Immature natural killer cell (primary cell): ENCODE measurements at regions not wholly inside any gene's neighbourhood (a gene's known extent, or its start where the extent isn't known, plus 50 kb on each side); places are given as distances from the start of the nearest gene placed in this dataset.

ENCODE experiments used
- DNase-seq, 3 donors: peaks; one replicate each; pipeline ENCODE4 v3.0.0; 2022; ENCODE audit warnings: mixed read lengths in 1 of 3
- H3K27ac Mint-ChIP-seq, 6 donors: one replicate each; pipeline ENCODE4 v1.8.0; 2020; ENCODE audit warnings: mixed read lengths in 6 of 6, mild to moderate bottlenecking in 5 of 6, inconsistent platforms in 4 of 6, moderate library complexity in 3 of 6
- H3K27me3 Mint-ChIP-seq, 3 donors: one replicate each; pipeline ENCODE4 v1.8.0; 2020 to 2021; ENCODE audit warnings: low read depth in 3 of 3, mild to moderate bottlenecking in 3 of 3, mixed read lengths in 3 of 3, moderate library complexity in 3 of 3, inconsistent platforms in 1 of 3
- H3K36me3 Mint-ChIP-seq, 3 donors: one replicate each; pipeline ENCODE4 v1.8.0; 2020; ENCODE audit warnings: mixed read lengths in 3 of 3, inconsistent platforms in 2 of 3, mild to moderate bottlenecking in 2 of 3
- H3K4me1 Mint-ChIP-seq, 2 donors: one replicate each; pipeline ENCODE4 v1.8.0; 2020; ENCODE audit warnings: inconsistent platforms in 2 of 2, mild to moderate bottlenecking in 2 of 2, mixed read lengths in 2 of 2, moderate library complexity in 1 of 2
- H3K4me3 Mint-ChIP-seq, 5 donors: one replicate each; pipeline ENCODE4 v1.8.0; 2020; ENCODE audit warnings: mild to moderate bottlenecking in 5 of 5, mixed read lengths in 5 of 5, inconsistent platforms in 3 of 5, moderate library complexity in 3 of 5
- H3K9me3 Mint-ChIP-seq, 6 donors: one replicate each; pipeline ENCODE4 v1.8.0; 2020; ENCODE audit warnings: mild to moderate bottlenecking in 6 of 6, mixed read lengths in 6 of 6, inconsistent platforms in 4 of 6, moderate library complexity in 3 of 6

DNA sequence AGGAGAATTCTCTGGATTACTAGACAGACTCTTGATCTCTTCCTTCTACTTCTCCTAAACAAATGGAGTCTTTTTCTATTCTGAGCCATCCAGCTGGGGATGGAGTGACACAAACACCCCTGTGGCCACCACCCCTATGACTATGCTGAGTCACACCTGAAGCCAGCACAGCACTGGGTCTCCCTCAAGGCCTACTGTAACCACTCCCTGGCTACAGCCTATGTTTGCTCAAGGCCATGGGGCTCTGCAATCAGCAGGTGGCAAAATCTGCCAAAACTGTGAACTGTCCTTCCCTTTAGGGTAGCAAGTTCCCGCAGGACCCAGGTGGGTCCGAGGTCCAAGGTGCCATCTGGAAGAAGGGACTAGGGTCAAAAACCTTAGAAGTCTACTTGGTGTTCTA, 132.3 kb downstream of the TINAG start:
- no peak overlapping the region for H3K27ac Mint-ChIP-seq
- peaks cover 0 to 1% (median 0%) of the 10 kb centered on the region in 3 donors for H3K27me3 Mint-ChIP-seq
- H3K36me3 Mint-ChIP-seq: no peaks in the 10 kb centered on the region
- H3K9me3 Mint-ChIP-seq: peaks cover 7 to 18% (median 14%) of the 10 kb centered on the region in 6 donors
- H3K4me1 Mint-ChIP-seq: no peaks in the 10 kb centered on the region
- H3K4me3 Mint-ChIP-seq: no peak overlapping the region
- no peak for DNase-seq

- peaks cover 10 to 18% (median 14%) of the 10 kb centered on the region in 6 donors for H3K9me3 Mint-ChIP-seq
- no peak for DNase-seq
- peaks cover 0 to 2% (median 1%) of the 10 kb centered on the region in 3 donors for H3K27me3 Mint-ChIP-seq
- no peaks in the 10 kb centered on the region for H3K36me3 Mint-ChIP-seq
- no peak overlapping the region for H3K27ac Mint-ChIP-seq
- H3K4me3 Mint-ChIP-seq: no peak overlapping the region
- no peaks in the 10 kb centered on the region for H3K4me1 Mint-ChIP-seq
These were observed 132.8 kb downstream of the TINAG start for GRCh38 chr6:54441020-54441419.

GRCh38 chr6:54441687-54442248, 133.5 kb downstream of the TINAG start:
- peaks cover 11 to 21% (median 15%) of the 10 kb centered on the region in 6 donors for H3K9me3 Mint-ChIP-seq
- H3K4me3 Mint-ChIP-seq: no peak overlapping the region
- DNase-seq: no peak
- no peak overlapping the region for H3K27ac Mint-ChIP-seq
- no peaks in the 10 kb centered on the region for H3K36me3 Mint-ChIP-seq
- peaks cover 0 to 6% (median 1%) of the 10 kb centered on the region in 3 donors for H3K27me3 Mint-ChIP-seq
- no peaks in the 10 kb centered on the region for H3K4me1 Mint-ChIP-seq

DNA sequence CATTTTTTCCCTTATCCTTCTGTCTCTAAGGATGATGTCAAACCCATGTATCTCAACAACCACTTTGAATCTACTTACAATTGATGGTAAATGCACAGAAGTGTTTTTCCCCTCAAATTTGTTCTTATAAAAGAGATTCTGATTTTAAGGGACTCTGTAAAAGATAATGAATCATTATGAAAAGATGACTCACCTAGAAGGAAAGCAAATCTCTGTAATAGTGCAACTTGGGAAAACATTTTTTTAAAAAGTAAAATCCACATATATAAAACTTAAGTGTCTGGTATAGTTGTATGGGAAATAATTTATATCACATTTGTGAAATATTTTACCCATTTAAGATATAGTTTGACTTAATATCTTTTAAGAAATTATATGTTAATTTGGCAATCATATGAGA, 137.0 kb downstream of the TINAG start:
- H3K27me3 Mint-ChIP-seq: peaks cover 0 to 7% (median 1%) of the 10 kb centered on the region in 3 donors
- no peak overlapping the region for H3K4me3 Mint-ChIP-seq
- peaks cover 4 to 17% (median 11%) of the 10 kb centered on the region in 6 donors for H3K9me3 Mint-ChIP-seq
- H3K36me3 Mint-ChIP-seq: no peaks in the 10 kb centered on the region
- DNase-seq: no peak
- H3K27ac Mint-ChIP-seq: no peak overlapping the region
- no peaks in the 10 kb centered on the region for H3K4me1 Mint-ChIP-seq

- no peak for DNase-seq
- Mint-ChIP-seq H3K27ac (no peak overlapping the region), H3K36me3 (no peaks in the 10 kb centered on the region), H3K4me1 (no peaks in the 10 kb centered on the region), H3K4me3 (no peak overlapping the region), H3K9me3 (peaks cover 2 to 19% (median 10%) of the 10 kb centered on the region in 6 donors), H3K27me3 (peaks cover 0 to 7% (median 0%) of the 10 kb centered on the region in 3 donors)
These were observed 140.4 kb downstream of the TINAG start for GRCh38 chr6:54448617-54449016.

GRCh38 chr6:54451516-54451915, 143.3 kb downstream of the TINAG start:
- Mint-ChIP-seq H3K27ac (no peak overlapping the region), H3K36me3 (no peaks in the 10 kb centered on the region), H3K9me3 (peaks cover 5 to 24% (median 12%) of the 10 kb centered on the region in 6 donors), H3K27me3 (peaks cover 0 to 4% (median 0%) of the 10 kb centered on the region in 3 donors), H3K4me3 (no peak overlapping the region), H3K4me1 (no peaks in the 10 kb centered on the region)
- DNase-seq: no peak

- DNase-seq: no peak
- no peak overlapping the region for H3K27ac Mint-ChIP-seq
- H3K4me1 Mint-ChIP-seq: no peaks in the 10 kb centered on the region
- no peaks in the 10 kb centered on the region for H3K36me3 Mint-ChIP-seq
- peaks cover 0 to 2% (median 0%) of the 10 kb centered on the region in 3 donors for H3K27me3 Mint-ChIP-seq
- peaks cover 0 to 43% (median 13%) of the 10 kb centered on the region in 6 donors for H3K9me3 Mint-ChIP-seq
- no peak overlapping the region for H3K4me3 Mint-ChIP-seq
These were observed 155.2 kb downstream of the TINAG start for GRCh38 chr6:54463354-54464024.

DNA sequence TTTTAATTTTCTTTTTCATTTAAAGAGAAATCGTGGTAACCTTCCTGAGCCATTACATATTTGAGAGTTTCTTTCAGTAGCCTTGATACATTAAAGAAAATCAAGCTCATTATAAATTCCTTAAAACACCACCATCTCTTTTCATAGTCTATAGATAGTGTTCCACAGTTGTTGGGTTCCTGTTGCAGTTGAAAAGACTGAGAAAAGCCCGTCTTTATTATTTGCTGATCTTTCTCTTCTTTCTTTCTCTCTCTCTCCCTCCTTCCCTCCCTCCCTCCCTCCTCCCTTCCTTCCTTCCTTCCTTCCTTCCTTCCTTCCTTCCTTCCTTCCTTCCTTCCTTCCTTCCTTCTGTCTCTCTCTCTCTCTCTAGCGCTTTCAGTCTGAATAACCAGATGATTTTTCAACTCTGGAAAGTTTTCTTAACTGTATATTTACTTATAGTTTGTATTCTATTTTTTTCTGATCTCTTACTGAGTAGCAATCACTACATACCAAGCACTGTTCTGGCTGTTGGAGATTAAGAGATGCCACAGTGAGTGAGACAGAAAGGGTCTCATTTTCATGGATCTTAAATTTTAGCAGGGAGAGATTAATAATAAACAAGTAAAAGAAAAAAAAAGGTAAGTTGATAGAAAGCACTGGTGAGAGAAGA, 157.5 kb downstream of the TINAG start:
- no peak for DNase-seq
- peaks cover 1 to 43% (median 15%) of the 10 kb centered on the region in 6 donors for H3K9me3 Mint-ChIP-seq
- H3K27me3 Mint-ChIP-seq: peaks cover 0 to 2% (median under 1%) of the 10 kb centered on the region in 3 donors
- no peak overlapping the region for H3K4me3 Mint-ChIP-seq
- H3K4me1 Mint-ChIP-seq: no peaks in the 10 kb centered on the region
- no peaks in the 10 kb centered on the region for H3K36me3 Mint-ChIP-seq
- H3K27ac Mint-ChIP-seq: no peak overlapping the region

DNA sequence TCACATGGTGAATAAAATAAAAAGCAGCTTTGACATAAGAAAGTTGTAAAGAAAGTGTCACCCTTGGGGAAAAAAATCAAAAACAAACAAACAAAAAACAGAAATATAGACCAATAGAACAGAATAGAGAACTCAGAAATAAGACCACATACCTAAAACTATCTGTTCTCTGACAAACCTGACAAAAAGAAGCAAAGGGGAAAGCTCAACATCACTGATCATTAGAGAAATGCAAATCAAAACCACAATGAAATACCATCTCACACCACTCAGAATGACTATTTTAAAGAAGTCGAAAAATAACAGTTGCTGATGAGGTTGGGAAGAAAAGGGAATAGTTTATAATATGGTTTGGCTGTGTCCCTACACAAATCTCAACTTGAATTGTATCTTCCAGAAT, 159.1 kb downstream of the TINAG start:
- peaks cover 1 to 42% (median 15%) of the 10 kb centered on the region in 6 donors for H3K9me3 Mint-ChIP-seq
- no peaks in the 10 kb centered on the region for H3K36me3 Mint-ChIP-seq
- H3K4me3 Mint-ChIP-seq: no peak overlapping the region
- peaks cover 0 to 2% (median 2%) of the 10 kb centered on the region in 3 donors for H3K27me3 Mint-ChIP-seq
- H3K27ac Mint-ChIP-seq: no peak overlapping the region
- H3K4me1 Mint-ChIP-seq: no peaks in the 10 kb centered on the region
- no peak for DNase-seq

DNA sequence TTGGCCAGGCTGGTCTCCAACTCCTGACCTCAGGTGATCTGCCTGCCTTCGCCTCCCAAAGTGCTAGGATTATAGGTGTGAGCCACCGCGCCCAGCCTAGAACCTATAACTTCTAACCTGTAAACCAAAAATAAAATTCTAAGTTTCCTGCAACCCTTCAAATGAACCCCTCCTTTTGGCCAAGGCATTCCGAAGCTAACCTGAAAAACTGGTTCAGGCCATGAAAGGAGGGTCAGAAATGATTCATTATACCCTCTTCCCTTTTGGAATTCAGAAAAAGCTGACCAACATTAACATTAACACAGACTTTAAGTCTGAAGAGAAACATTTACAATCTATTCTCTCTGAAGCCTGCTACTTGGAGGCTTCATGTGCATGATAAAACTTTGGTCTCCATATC, 165.1 kb downstream of the TINAG start:
- Mint-ChIP-seq H3K27me3 (peaks cover 0 to 2% (median 0%) of the 10 kb centered on the region in 3 donors), H3K9me3 (peaks cover 0 to 16% (median 7%) of the 10 kb centered on the region in 6 donors), H3K27ac (no peak overlapping the region), H3K4me1 (no peaks in the 10 kb centered on the region), H3K36me3 (no peaks in the 10 kb centered on the region), H3K4me3 (no peak overlapping the region)
- no peak for DNase-seq

DNA sequence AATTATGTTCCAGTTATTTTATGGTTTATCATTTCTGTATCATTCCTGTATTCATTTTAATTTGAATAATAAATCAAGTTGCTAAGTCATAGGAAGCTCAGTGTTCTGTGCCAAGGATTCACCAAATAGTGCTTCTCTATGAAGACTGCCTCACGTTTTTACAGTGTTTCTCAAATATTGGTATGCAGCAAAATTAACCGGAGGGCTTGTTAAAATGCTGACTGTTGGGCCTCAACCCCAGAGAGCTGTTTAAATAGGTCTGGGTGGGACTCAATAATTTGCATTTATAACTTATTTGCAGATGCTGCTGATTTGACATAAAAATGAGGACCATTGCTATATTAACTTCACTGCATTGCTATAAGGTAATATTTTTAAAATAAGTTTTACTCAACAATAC, 166.7 kb downstream of the TINAG start:
- H3K36me3 Mint-ChIP-seq: no peaks in the 10 kb centered on the region
- H3K4me1 Mint-ChIP-seq: no peaks in the 10 kb centered on the region
- DNase-seq: no peak
- H3K27me3 Mint-ChIP-seq: peaks cover 0 to 2% (median 0%) of the 10 kb centered on the region in 3 donors
- H3K27ac Mint-ChIP-seq: no peak overlapping the region
- H3K9me3 Mint-ChIP-seq: peaks cover 0 to 13% (median 4%) of the 10 kb centered on the region in 6 donors
- H3K4me3 Mint-ChIP-seq: no peak overlapping the region

DNA sequence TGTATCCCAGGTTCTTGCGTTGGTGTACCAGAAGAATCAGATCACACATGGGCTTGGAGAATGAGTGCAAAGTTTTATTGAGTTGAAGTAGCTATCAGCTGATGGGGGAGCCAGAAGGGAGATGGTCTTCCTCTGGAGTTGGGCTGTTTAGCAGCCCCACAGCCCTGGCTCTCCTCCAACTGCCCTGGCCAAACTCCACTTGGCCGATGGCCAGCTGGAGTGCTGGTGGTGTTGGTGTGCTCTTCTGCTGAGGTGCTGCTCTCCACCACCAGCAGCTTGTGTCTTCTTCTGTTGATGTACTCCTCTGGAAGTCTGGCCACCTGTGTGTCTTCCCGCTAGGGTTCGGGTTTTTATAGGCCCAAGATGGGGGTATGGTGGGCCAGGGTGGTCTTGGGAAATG, 172.8 kb downstream of the TINAG start:
- Mint-ChIP-seq H3K4me3 (no peak overlapping the region), H3K4me1 (no peaks in the 10 kb centered on the region), H3K36me3 (no peaks in the 10 kb centered on the region), H3K9me3 (peaks cover 5 to 15% (median 7%) of the 10 kb centered on the region in 6 donors), H3K27ac (no peak overlapping the region), H3K27me3 (no peaks in the 10 kb centered on the region)
- no peak for DNase-seq

DNA sequence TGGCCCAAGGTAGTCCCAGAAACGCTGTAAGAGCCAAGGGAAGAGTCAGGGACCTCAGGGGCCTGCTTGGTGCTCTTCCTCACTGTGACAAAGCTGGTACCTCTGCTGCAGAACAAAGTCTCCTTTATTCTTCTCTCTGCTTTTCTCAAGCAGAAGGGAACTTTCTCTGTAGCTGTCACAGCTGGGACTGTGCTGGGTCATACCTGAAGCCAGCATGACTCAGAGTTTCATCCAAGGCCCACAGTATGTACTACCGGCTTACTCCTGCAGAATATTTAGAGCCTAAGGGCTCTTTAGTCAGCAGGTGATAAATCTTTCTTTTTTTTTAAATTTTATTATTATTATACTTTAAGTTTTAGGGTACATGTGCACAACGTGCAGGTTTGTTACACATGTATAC, 183.2 kb downstream of the TINAG start:
- Mint-ChIP-seq H3K27me3 (no peaks in the 10 kb centered on the region), H3K9me3 (peaks cover 17 to 60% (median 25%) of the 10 kb centered on the region in 6 donors), H3K4me1 (no peaks in the 10 kb centered on the region), H3K36me3 (no peaks in the 10 kb centered on the region), H3K27ac (no peak overlapping the region), H3K4me3 (no peak overlapping the region)
- no peak for DNase-seq

- H3K27ac Mint-ChIP-seq: no peak overlapping the region
- H3K4me1 Mint-ChIP-seq: no peaks in the 10 kb centered on the region
- DNase-seq: no peak
- no peaks in the 10 kb centered on the region for H3K36me3 Mint-ChIP-seq
- peaks cover 17 to 58% (median 24%) of the 10 kb centered on the region in 6 donors for H3K9me3 Mint-ChIP-seq
- no peaks in the 10 kb centered on the region for H3K27me3 Mint-ChIP-seq
- no peak overlapping the region for H3K4me3 Mint-ChIP-seq
These were observed 184.9 kb downstream of the TINAG start for GRCh38 chr6:54493138-54493537.
